ENCODE measurements at regions not wholly inside any gene's neighbourhood (a gene's known extent, or its start where the extent isn't known, plus 50 kb on each side); places are given as distances from the start of the nearest gene placed in this dataset.

DNA sequence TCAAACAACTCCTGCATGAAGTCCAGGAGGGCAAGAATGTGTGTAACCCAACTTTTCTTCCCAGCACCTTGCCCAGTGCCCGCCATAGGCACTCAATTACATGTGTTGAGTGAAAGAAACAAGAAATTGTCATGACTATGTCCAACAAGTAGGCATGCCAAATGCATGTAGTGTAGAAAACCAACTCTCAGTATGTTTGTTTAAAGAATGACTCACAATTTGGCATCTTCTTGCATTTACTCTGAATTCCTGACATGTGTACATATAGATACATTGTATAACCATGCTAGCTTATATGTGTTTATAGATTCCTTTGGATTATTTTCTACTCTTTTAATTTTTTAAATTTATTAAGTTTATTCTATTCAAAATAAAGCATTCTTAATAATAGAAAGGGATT is 305.0 kb downstream of the EFNB2 start:
- Histone ChIP-seq H3K4me3 (no peak overlapping the region), H3K79me2 (replicated peaks; ENCODE audit: insufficient read depth) (no peaks in the 10 kb centered on the region), H3K4me2 (no peak overlapping the region), H4K20me1 (replicated peaks; ENCODE audit: insufficient read depth) (no peaks in the 10 kb centered on the region), H3K36me3 (ENCODE audit: insufficient read depth) (no peaks in the 10 kb centered on the region), H3K4me1 (ENCODE audit: insufficient read depth) (peaks cover 17% of the 10 kb centered on the region), H3K27ac (ENCODE audit: low read depth) (no peak overlapping the region), H3K9me2 (ENCODE audit: insufficient read depth) (no peaks in the 10 kb centered on the region), H3F3A (replicated peaks; ENCODE audit: low read depth) (0 out of 2 replicates have a peak, but pooled peaks cover 6% of the 10 kb centered on the region), H2AFZ (no peak overlapping the region), H3K27me3 (ENCODE audit: insufficient read depth) (no peaks in the 10 kb centered on the region)
- no peak overlapping the region for H3K27ac Mint-ChIP-seq
- no peaks in the 10 kb centered on the region for H3K27me3 Mint-ChIP-seq (ENCODE audit: insufficient read depth, low read depth, poor library complexity)
- no peak for ATAC-seq
- H3K4me1 Mint-ChIP-seq, result peaks cover 26% of the 10 kb centered on the region
- no peak overlapping the region for H3K4me3 Mint-ChIP-seq
- DNase-seq (ENCODE audit: low spot score), result no peak
- no peaks in the 10 kb centered on the region for H3K9me3 Mint-ChIP-seq
- no peaks in the 10 kb centered on the region for H3K36me3 Mint-ChIP-seq (ENCODE audit: low read depth)
- TF ChIP-seq EZH2phosphoT487 (IDR thresholded peaks at IDR 0.05; ENCODE audit: unreplicated experiment), result no peak

DNA sequence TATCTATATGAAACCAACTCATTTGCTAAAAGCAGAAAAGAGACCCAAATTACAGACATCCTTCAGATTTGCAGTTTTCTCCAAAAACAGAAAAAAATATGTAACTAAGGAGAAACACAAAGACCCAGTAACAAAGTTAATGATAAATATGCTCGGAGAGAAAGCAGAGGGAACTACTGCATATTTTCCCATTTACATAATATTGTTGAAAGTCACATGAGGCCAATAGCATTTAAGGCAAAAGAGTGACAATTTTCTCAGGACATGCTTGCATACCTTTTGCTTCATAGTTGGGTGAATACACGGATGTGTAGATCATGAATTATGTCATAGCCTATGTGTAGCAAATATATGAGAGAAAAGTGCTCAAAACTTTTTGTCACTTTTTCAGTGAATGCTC is 310.3 kb downstream of the EFNB2 start:
- Mint-ChIP-seq H3K4me1 (no peaks in the 10 kb centered on the region), H3K4me3 (no peak overlapping the region), H3K9me3 (no peaks in the 10 kb centered on the region), H3K36me3 (ENCODE audit: low read depth) (no peaks in the 10 kb centered on the region), H3K27ac (no peak overlapping the region), H3K27me3 (ENCODE audit: insufficient read depth, low read depth, poor library complexity) (no peaks in the 10 kb centered on the region)
- Histone ChIP-seq H4K20me1 (replicated peaks; ENCODE audit: insufficient read depth) (no peaks in the 10 kb centered on the region), H3F3A (replicated peaks; ENCODE audit: low read depth) (no peaks in the 10 kb centered on the region), H3K79me2 (replicated peaks; ENCODE audit: insufficient read depth) (no peaks in the 10 kb centered on the region), H3K36me3 (ENCODE audit: insufficient read depth) (no peaks in the 10 kb centered on the region), H2AFZ (no peak overlapping the region), H3K4me2 (no peak overlapping the region), H3K4me1 (ENCODE audit: insufficient read depth) (no peaks in the 10 kb centered on the region), H3K27me3 (ENCODE audit: insufficient read depth) (no peaks in the 10 kb centered on the region), H3K4me3 (no peak overlapping the region), H3K9me2 (ENCODE audit: insufficient read depth) (no peaks in the 10 kb centered on the region), H3K27ac (ENCODE audit: low read depth) (no peak overlapping the region)
- DNase-seq (ENCODE audit: low spot score), result no peak
- no peak for ATAC-seq
- TF ChIP-seq STAT1 (IDR thresholded peaks at IDR 0.05; ENCODE audit: unreplicated experiment), result no peak
- TF ChIP-seq ZNF114 (CRISPR knock-in tag; IDR thresholded peaks at IDR 0.05), result no peak
- no peak for TF ChIP-seq NANOG (IDR thresholded peaks at IDR 0.05; ENCODE audit: borderline replicate concordance)
- TF ChIP-seq EZH2phosphoT487 (IDR thresholded peaks at IDR 0.05; ENCODE audit: unreplicated experiment), result no peak
- TF ChIP-seq, protein P1, sequence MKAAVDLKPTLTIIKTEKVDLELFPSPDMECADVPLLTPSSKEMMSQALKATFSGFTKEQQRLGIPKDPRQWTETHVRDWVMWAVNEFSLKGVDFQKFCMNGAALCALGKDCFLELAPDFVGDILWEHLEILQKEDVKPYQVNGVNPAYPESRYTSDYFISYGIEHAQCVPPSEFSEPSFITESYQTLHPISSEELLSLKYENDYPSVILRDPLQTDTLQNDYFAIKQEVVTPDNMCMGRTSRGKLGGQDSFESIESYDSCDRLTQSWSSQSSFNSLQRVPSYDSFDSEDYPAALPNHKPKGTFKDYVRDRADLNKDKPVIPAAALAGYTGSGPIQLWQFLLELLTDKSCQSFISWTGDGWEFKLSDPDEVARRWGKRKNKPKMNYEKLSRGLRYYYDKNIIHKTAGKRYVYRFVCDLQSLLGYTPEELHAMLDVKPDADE (IDR thresholded peaks at IDR 0.05), result no peak
- TF ChIP-seq EZH2 (IDR thresholded peaks at IDR 0.05; ENCODE audit: low read depth, unreplicated experiment), result no peak
- TF ChIP-seq, protein P2, sequence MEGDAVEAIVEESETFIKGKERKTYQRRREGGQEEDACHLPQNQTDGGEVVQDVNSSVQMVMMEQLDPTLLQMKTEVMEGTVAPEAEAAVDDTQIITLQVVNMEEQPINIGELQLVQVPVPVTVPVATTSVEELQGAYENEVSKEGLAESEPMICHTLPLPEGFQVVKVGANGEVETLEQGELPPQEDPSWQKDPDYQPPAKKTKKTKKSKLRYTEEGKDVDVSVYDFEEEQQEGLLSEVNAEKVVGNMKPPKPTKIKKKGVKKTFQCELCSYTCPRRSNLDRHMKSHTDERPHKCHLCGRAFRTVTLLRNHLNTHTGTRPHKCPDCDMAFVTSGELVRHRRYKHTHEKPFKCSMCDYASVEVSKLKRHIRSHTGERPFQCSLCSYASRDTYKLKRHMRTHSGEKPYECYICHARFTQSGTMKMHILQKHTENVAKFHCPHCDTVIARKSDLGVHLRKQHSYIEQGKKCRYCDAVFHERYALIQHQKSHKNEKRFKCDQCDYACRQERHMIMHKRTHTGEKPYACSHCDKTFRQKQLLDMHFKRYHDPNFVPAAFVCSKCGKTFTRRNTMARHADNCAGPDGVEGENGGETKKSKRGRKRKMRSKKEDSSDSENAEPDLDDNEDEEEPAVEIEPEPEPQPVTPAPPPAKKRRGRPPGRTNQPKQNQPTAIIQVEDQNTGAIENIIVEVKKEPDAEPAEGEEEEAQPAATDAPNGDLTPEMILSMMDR (conservative IDR thresholded peaks at IDR 0.05; ENCODE audit: low read depth in 2 of 2), result no peak
- no peak for TF ChIP-seq JUNB (IDR thresholded peaks at IDR 0.05; ENCODE audit: unreplicated experiment)
- TF ChIP-seq, protein P3, sequence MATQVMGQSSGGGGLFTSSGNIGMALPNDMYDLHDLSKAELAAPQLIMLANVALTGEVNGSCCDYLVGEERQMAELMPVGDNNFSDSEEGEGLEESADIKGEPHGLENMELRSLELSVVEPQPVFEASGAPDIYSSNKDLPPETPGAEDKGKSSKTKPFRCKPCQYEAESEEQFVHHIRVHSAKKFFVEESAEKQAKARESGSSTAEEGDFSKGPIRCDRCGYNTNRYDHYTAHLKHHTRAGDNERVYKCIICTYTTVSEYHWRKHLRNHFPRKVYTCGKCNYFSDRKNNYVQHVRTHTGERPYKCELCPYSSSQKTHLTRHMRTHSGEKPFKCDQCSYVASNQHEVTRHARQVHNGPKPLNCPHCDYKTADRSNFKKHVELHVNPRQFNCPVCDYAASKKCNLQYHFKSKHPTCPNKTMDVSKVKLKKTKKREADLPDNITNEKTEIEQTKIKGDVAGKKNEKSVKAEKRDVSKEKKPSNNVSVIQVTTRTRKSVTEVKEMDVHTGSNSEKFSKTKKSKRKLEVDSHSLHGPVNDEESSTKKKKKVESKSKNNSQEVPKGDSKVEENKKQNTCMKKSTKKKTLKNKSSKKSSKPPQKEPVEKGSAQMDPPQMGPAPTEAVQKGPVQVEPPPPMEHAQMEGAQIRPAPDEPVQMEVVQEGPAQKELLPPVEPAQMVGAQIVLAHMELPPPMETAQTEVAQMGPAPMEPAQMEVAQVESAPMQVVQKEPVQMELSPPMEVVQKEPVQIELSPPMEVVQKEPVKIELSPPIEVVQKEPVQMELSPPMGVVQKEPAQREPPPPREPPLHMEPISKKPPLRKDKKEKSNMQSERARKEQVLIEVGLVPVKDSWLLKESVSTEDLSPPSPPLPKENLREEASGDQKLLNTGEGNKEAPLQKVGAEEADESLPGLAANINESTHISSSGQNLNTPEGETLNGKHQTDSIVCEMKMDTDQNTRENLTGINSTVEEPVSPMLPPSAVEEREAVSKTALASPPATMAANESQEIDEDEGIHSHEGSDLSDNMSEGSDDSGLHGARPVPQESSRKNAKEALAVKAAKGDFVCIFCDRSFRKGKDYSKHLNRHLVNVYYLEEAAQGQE (IDR thresholded peaks at IDR 0.05; ENCODE audit: unreplicated experiment), result no peak
- TF ChIP-seq POLR2AphosphoS5 (IDR thresholded peaks at IDR 0.05; ENCODE audit: low read depth), result no peak
- no peak for TF ChIP-seq CREB1 (CRISPR knock-in tag; IDR thresholded peaks at IDR 0.05; ENCODE audit: low read depth)

Data from GM23338 (cell line).